PFSK-1 (cell line): ENCODE measurements at regions not wholly inside any gene's neighbourhood (a gene's known extent, or its start where the extent isn't known, plus 50 kb on each side); places are given as distances from the start of the nearest gene placed in this dataset.

Source experiments
- POLR2AphosphoS5 ChIP-seq: IDR thresholded peaks from 2 replicates; pipeline ENCODE4 v1.6.1; 2012; ENCODE audit warnings: low read depth, mild to moderate bottlenecking, control low read depth, low read length, moderate library complexity
- SIN3A ChIP-seq: IDR thresholded peaks from 2 replicates; pipeline ENCODE4 v1.6.1; 2012; ENCODE audit warnings: mild to moderate bottlenecking, low read length, moderate library complexity, borderline replicate concordance; ENCODE audit not compliant: insufficient read depth
- TAF1 ChIP-seq: IDR thresholded peaks from 2 replicates; pipeline ENCODE4 v1.6.1; 2012; ENCODE audit warnings: low read length, control low read depth, borderline replicate concordance; ENCODE audit not compliant: insufficient read depth
- TF ChIP-seq, protein P1 (sequence below), 2 experiments: IDR thresholded peaks; 2 replicates each; pipeline versions ENCODE4 v1.6.1 to v1.8.0; 2011 to 2012; ENCODE audit warnings: low read depth in 2 of 2, low read length in 2 of 2, control low read depth in 1 of 2, inconsistent platforms in 1 of 2, mild to moderate bottlenecking in 1 of 2, moderate library complexity in 1 of 2; ENCODE audit not compliant: insufficient read depth in 1 of 2

DNA sequence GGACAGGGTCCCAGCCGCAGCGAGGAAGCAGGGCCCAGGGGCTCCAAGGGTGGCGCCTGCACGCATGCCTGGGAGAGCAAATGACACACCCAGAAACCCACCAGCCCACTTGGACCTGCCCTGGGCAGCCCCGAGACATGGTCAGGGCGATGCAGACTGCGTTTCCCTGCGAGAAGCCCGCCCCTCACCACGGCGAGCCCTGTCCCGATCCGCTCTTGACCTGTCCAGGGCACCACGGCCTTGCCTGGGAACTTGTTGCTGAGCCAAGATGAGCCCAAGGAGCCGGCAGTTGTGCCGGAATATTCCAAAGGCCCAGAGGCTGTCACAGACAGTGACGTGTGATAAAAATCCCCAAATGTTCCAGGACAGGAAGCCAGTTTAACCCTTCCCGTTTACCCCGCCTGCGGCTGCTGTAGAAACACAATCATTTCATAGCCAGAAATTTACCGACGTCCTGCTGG lies 78.1 kb downstream of the SIK1 start:
- no peak for TF ChIP-seq POLR2AphosphoS5
- TF ChIP-seq SIN3A, result no peak
- TF ChIP-seq TAF1, result no peak
- TF ChIP-seq, protein P1, sequence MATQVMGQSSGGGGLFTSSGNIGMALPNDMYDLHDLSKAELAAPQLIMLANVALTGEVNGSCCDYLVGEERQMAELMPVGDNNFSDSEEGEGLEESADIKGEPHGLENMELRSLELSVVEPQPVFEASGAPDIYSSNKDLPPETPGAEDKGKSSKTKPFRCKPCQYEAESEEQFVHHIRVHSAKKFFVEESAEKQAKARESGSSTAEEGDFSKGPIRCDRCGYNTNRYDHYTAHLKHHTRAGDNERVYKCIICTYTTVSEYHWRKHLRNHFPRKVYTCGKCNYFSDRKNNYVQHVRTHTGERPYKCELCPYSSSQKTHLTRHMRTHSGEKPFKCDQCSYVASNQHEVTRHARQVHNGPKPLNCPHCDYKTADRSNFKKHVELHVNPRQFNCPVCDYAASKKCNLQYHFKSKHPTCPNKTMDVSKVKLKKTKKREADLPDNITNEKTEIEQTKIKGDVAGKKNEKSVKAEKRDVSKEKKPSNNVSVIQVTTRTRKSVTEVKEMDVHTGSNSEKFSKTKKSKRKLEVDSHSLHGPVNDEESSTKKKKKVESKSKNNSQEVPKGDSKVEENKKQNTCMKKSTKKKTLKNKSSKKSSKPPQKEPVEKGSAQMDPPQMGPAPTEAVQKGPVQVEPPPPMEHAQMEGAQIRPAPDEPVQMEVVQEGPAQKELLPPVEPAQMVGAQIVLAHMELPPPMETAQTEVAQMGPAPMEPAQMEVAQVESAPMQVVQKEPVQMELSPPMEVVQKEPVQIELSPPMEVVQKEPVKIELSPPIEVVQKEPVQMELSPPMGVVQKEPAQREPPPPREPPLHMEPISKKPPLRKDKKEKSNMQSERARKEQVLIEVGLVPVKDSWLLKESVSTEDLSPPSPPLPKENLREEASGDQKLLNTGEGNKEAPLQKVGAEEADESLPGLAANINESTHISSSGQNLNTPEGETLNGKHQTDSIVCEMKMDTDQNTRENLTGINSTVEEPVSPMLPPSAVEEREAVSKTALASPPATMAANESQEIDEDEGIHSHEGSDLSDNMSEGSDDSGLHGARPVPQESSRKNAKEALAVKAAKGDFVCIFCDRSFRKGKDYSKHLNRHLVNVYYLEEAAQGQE (IDR thresholded peaks at IDR 0.05; ENCODE audit: insufficient read depth in 1 of 2, low read depth in 2 of 2, low read length in 2 of 2), result no peak
